SK-N-SH (cell line): ENCODE measurements at regions not wholly inside any gene's neighbourhood (a gene's known extent, or its start where the extent isn't known, plus 50 kb on each side); places are given as distances from the start of the nearest gene placed in this dataset.

Experiments used
- EZH2phosphoT487 ChIP-seq: fragments of 200-600 bp; sonication (generic); IDR thresholded peaks from 2 replicates; pipeline ENCODE4 v1.6.1; 2017; ENCODE audit warnings: low read depth, mixed run types, mild to moderate bottlenecking, antibody characterized with exemption, moderate library complexity, borderline replicate concordance
- POLR2AphosphoS5 ChIP-seq: IDR thresholded peaks from 2 replicates; pipeline ENCODE4 v1.6.1; 2012; ENCODE audit warnings: low read depth, low read length
- RAD21 ChIP-seq: IDR thresholded peaks from 2 replicates; pipeline ENCODE4 v1.6.1; 2012; ENCODE audit warnings: mild to moderate bottlenecking, low read length
- TAF1 ChIP-seq: IDR thresholded peaks from 2 replicates; pipeline ENCODE4 v1.6.1; 2012; ENCODE audit warnings: low read depth, mild to moderate bottlenecking, low read length, moderate library complexity, borderline replicate concordance
- YY1 ChIP-seq: IDR thresholded peaks from 2 replicates; pipeline ENCODE4 v1.4.0; 2012; ENCODE audit warnings: low read depth, mild to moderate bottlenecking
- TF ChIP-seq, protein P1 (sequence below): fragments of 150-350 bp; IDR thresholded peaks from 2 replicates; pipeline ENCODE4 v1.6.1; 2017; ENCODE audit warnings: antibody characterized with exemption, low read length, low read depth, borderline replicate concordance
- TF ChIP-seq, protein P2 (sequence below): IDR thresholded peaks from 2 replicates; pipeline ENCODE4 v1.4.0; 2012; ENCODE audit warnings: low read depth
- TF ChIP-seq, protein P3 (sequence below): fragments of 200-600 bp; sonication (generic); IDR thresholded peaks from 2 replicates; pipeline ENCODE4 v1.6.1; 2017; ENCODE audit warnings: antibody characterized with exemption, mild to moderate bottlenecking, moderate library complexity

DNA sequence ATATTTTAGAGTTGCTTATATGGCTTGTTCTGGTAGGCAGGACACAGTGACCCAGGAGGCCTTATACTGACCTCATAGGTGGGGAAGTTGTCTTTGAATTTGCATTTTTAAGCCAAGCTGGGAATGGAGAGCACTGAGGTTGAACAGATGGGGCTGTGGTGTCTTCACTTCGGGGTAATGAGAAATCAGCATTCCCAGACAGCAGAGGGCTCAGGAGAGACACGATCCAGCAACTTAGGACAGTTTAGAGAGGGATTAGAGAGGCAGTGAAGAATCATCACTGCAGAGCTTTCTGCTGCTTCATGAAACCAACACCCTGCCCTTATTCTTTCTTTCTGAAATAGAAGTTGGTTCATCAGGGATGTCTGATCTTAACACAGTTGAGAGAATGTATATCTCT, 202.4 kb downstream of the TDRD15 start:
- TF ChIP-seq YY1 (no peak), RAD21 (peak; percentile 57), EZH2phosphoT487 (no peak), TAF1 (no peak), POLR2AphosphoS5 (no peak)
- TF ChIP-seq, protein P1, sequence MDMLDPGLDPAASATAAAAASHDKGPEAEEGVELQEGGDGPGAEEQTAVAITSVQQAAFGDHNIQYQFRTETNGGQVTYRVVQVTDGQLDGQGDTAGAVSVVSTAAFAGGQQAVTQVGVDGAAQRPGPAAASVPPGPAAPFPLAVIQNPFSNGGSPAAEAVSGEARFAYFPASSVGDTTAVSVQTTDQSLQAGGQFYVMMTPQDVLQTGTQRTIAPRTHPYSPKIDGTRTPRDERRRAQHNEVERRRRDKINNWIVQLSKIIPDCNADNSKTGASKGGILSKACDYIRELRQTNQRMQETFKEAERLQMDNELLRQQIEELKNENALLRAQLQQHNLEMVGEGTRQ: no peak
- TF ChIP-seq, protein P2, sequence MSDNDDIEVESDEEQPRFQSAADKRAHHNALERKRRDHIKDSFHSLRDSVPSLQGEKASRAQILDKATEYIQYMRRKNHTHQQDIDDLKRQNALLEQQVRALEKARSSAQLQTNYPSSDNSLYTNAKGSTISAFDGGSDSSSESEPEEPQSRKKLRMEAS: no peak
- TF ChIP-seq, protein P3, sequence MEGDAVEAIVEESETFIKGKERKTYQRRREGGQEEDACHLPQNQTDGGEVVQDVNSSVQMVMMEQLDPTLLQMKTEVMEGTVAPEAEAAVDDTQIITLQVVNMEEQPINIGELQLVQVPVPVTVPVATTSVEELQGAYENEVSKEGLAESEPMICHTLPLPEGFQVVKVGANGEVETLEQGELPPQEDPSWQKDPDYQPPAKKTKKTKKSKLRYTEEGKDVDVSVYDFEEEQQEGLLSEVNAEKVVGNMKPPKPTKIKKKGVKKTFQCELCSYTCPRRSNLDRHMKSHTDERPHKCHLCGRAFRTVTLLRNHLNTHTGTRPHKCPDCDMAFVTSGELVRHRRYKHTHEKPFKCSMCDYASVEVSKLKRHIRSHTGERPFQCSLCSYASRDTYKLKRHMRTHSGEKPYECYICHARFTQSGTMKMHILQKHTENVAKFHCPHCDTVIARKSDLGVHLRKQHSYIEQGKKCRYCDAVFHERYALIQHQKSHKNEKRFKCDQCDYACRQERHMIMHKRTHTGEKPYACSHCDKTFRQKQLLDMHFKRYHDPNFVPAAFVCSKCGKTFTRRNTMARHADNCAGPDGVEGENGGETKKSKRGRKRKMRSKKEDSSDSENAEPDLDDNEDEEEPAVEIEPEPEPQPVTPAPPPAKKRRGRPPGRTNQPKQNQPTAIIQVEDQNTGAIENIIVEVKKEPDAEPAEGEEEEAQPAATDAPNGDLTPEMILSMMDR: no peak
